Gastrocnemius medialis (tissue), 4 donors: ENCODE measurements at regions not wholly inside any gene's neighbourhood (a gene's known extent, or its start where the extent isn't known, plus 50 kb on each side); places are given as distances from the start of the nearest gene placed in this dataset.

Experiments used
- CTCF ChIP-seq, 5 experiments: fragments of 450-650 bp in 3 of 5; fragments of 200-600 bp in 2 of 5; sonication (generic) in 2 of 5; IDR thresholded peaks in 4 of 5; conservative IDR thresholded peaks in 1 of 5; 1 replicate in 4 of 5; 2 replicates in 1 of 5; pipeline ENCODE4 v1.5.1; 2016 to 2019; ENCODE audit warnings: antibody characterized with exemption in 5 of 5, mild to moderate bottlenecking in 3 of 5, moderate library complexity in 3 of 5
- POLR2A ChIP-seq, 2 donors: fragments of 450-650 bp; IDR thresholded peaks; one replicate each; pipeline ENCODE4 v1.6.1; 2017; ENCODE audit warnings: antibody characterized with exemption in 2 of 2, mild to moderate bottlenecking in 2 of 2, moderate library complexity in 2 of 2

GRCh38 chr12:76713986-76714385, 49.9 kb upstream of the ZDHHC17 start:
- TF ChIP-seq POLR2A (IDR thresholded peaks at IDR 0.05): no peak
- TF ChIP-seq CTCF (IDR thresholded peaks at IDR 0.05 in 4 of 5, conservative IDR thresholded peaks at IDR 0.05 in 1 of 5): no peak
